AG08396 (cell line): ENCODE measurements at regions not wholly inside any gene's neighbourhood (a gene's known extent, or its start where the extent isn't known, plus 50 kb on each side); places are given as distances from the start of the nearest gene placed in this dataset.

Source experiments
- DNase-seq: peaks from one replicate; pipeline ENCODE4 v3.0.0; 2012; ENCODE audit warnings: low spot score, mixed read lengths

GRCh38 chr15:97892167-97892938 is 68.2 kb upstream of the ARRDC4 start:
- no peak for DNase-seq

- DNase-seq, result no peak
These were observed 66.5 kb upstream of the ARRDC4 start for GRCh38 chr15:97893967-97894366.

GRCh38 chr15:97899981-97900380 is 60.5 kb upstream of the ARRDC4 start:
- DNase-seq, result no peak

GRCh38 chr15:97902140-97902780 is 58.2 kb upstream of the ARRDC4 start:
- no peak for DNase-seq

GRCh38 chr15:97903560-97903959 is 56.9 kb upstream of the ARRDC4 start:
- DNase-seq, result no peak

GRCh38 chr15:97903971-97904572 is 56.4 kb upstream of the ARRDC4 start:
- peak; percentile 78 for DNase-seq

- peak; percentile 67 for DNase-seq
These were observed 51.1 kb upstream of the ARRDC4 start for GRCh38 chr15:97909291-97909891.
